Activated effector memory CD4-positive, alpha-beta T cell treated with Interleukin-2 at 50 U/mL for 16 hours (primary cell): ENCODE measurements at regions not wholly inside any gene's neighbourhood (a gene's known extent, or its start where the extent isn't known, plus 50 kb on each side); places are given as distances from the start of the nearest gene placed in this dataset.

Experiments used
- DNase-seq: peaks from one replicate; pipeline ENCODE4 v3.0.0-alpha.2; 2020

DNA sequence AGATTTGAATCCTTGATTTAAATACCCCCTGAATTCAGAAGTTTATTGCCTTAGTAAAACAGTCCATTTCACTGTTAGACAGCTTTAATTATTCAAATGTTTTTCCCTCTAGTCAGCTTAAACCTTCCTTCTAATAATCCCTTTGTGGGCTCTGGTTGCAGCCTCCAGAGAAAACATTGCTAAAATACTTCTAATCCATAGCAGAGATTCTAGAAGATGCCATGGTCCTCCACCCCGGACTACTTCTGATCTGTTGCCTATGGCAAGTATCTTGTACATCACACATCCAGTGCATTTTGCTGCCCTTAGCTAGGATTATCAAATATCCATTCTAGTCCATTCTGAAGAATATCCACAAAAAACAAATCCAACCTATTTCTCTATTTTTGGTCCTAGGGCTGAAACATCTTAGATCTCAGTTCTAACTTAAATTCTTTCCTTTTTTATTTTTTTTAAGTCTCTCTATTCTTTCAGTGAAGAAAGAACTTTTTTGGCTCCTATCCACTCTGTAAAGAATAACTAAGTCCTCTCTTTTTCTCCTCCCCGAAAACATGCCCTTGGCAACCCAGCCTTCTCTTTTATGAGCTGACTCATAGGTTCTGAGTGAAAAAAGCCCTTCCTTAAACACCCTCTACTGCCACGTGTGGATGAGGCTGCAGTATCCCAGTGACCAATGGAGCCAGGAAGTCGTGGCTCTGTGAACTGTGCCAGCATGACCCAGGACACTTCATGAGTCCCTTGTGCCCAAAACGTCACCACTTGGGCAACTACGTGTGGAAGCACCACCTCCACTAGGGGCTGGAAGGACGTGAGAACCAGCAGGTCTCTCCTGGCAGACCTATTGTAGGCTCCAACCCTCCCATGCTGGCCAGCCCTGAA lies 349.8 kb downstream of the TNS1 start:
- no peak for DNase-seq

DNA sequence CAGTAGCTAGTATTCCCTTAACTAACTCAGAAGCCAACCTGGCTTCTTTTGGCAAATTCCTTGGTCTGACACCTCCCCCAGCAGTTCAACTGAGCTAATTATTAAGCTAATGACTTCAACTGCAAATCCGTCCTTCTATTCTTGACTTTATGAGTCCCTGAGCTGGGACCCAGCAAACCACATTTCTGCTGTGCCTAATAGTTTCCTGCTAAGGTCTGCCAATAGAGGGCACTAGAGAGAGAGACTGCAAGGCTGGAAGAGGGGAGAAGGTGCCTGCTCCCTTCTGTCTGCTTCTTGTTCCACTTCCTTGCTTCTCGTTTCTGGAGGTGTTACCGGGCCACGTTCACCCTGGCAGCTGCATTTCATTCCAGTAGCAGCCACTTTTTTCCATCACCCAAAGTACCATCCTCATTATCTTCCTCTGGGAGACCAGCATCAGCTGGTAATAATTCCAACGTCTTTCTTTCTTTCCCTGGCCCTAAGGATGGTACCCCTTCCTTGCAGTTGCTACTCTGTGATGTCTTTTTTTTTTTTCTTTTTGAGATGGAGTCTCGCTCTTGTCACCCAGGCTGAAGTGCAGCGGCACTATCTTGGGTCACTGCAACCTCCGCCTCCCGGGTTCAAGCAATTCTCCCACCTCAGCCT lies 352.0 kb downstream of the TNS1 start:
- DNase-seq = no peak

GRCh38 chr2:217650229-217650628 lies 352.6 kb downstream of the TNS1 start:
- no peak for DNase-seq

DNA sequence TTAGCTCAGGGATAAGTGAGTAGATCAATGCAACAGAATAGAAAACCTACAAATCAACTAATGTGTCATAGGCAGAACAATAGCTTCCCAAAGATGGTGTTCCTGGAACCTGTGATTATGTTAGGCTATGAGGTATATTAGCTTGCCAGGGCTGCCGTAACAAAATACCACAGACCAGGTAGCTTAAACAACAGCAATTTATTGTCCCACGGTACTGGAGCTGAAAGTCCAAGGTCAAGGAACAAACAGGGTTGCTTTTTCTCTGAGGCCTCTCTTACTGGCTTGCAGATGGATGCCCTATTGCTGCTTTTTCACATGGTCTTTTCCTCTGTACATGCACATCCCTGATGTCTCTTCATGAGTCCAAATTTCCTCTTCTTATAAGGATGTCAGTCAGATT lies 354.9 kb downstream of the TNS1 start:
- no peak for DNase-seq

DNA sequence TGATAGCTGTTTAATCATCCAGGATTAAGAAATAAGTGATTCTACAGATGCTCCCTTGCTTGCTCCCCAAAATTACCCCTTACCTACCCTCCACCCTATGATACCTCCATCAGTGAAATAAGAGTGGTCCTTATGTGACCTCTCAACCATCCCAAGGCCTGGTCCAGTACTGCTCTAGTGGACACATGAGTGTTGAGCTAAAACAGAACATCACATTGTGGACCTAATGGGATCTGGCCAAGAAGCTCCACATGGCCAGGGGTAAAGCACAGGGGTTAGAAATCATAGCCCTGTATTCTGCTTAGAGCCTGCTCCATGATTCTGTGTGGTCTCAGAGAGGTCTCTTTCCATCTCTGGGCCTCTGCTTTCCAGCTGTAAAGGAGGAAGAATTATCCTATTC lies 355.6 kb downstream of the TNS1 start:
- DNase-seq = no peak

DNA sequence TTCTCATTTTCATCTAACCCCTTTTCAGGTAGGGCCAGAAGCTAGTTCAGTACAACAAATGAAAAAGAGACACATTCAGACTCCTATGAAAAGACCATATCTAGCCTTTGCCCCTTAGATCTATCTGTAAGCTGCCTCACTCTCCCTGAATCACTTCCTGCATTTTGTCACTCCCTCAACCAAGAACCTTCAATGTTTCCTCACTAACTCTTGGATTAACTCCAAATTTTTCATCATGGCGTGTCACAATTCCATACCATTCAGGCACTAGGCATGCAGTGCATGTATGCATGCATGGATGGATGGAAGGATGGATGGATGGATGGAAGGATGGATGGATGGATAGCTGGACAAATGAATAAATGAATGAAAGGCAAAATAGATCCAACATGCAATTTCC lies 356.9 kb downstream of the TNS1 start:
- no peak for DNase-seq

DNA sequence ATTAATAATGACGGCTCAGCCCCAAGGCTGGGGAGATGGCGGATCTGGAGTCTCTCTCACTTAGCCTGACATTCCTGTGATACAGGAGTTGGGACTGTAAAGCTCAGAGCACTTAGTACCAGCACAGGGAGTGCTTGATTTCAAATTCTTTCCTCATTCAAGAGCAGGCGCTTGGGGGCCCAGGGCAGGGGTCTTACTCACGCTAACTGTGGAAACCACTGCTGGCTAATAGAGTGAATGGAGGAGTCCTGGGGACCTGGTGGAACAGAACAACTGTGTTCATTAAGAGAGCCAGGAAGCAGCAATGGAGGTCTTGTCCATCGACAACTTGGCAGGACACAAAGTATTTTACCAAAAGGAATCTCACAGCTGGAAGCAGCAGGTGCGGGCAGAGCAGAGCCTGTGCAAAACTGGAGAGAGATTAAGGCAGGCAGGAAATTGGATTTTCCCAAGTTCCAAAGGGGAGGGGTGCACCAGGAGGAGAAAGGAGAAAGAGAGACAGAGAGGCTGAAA lies 358.9 kb downstream of the TNS1 start:
- DNase-seq = no peak

DNA sequence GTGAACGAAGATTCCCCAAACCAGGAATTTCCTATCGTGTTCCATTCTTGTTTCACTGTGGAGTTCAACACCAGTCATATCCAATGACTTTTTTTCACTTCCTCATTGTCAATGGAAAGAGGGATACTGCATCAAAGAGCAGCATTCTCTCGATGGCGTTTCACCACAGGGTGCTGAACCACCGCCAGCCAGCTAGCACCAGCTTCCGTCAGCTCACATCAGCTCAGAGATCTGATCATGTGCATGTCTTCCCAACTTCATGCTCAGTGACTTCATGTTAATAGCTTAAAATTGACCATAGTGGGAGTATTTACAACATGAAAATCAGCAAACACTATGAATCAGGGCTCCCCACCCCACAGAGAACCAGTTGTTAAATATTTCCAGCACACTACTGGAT lies 359.9 kb downstream of the TNS1 start:
- no peak for DNase-seq

DNA sequence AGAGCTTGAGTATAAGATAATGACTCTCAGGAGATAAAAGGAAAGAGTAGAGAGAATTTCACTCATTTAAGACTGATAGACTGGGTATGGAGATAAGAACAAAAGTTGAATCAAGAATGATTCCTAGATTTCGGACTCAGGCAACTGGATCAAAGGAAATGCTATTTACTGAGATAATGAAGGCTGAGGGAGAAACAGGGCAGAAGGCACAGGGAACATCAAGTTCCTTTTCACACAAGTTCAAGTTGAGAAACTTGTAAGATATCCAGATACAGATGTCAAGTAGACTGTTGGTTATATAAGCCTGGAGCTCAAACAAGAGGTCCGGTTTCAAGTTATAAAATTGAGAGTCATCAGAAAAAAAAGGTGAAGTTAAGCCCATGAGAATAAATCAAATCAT lies 360.8 kb downstream of the TNS1 start:
- no peak for DNase-seq

- DNase-seq = no peak
Measured at GRCh38 chr2:217639481-217639880, 363.3 kb downstream of the TNS1 start.

- DNase-seq = no peak
Measured at GRCh38 chr2:217638533-217638932, 364.3 kb downstream of the TNS1 start.

GRCh38 chr2:217638031-217638430 lies 364.8 kb downstream of the TNS1 start:
- no peak for DNase-seq

GRCh38 chr2:217636991-217637561 lies 365.7 kb downstream of the TNS1 start:
- no peak for DNase-seq

GRCh38 chr2:217636578-217636977 lies 366.2 kb downstream of the TNS1 start:
- no peak for DNase-seq

- no peak for DNase-seq
Measured at GRCh38 chr2:217634871-217635270, 367.9 kb downstream of the TNS1 start.

DNA sequence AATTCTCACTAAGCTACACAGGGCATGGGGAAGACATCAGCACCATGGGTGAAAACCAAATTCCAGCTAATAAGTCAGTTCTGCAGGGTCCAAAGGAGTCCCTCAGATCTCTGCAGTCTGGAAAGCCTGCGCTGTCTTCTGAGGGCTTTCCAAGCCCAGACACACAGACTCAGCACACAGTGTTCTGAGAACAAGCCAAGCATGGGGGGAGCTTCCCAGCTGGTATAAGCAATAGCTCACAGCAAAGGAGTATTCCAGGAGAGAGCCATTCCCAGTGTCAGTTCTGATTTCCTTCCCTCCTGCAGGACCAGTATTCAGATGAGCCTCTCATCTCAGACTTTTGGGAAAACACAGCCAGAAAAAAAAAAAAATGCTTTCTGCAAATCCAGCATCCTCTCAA lies 370.8 kb downstream of the TNS1 start:
- no peak for DNase-seq

DNA sequence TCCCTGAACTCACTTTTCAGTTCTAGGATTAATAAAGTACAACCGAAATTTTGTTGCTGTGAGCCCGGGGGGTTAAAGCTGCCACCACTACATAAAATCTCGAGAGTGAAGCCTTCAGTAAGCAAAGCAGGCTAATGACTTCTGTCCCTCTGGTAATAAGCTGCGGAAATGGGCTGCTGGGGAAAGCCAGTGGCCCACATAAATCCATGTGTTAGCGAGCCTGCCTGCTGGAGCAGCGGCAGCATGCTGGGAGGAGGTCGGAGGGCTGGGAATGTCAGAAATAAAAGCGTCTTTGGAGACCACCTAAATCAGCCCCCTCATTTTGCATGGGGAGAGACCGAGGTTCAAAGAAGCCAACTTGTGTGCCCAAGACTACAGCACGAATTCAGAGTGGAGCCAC lies 371.7 kb downstream of the TNS1 start:
- DNase-seq = no peak

DNA sequence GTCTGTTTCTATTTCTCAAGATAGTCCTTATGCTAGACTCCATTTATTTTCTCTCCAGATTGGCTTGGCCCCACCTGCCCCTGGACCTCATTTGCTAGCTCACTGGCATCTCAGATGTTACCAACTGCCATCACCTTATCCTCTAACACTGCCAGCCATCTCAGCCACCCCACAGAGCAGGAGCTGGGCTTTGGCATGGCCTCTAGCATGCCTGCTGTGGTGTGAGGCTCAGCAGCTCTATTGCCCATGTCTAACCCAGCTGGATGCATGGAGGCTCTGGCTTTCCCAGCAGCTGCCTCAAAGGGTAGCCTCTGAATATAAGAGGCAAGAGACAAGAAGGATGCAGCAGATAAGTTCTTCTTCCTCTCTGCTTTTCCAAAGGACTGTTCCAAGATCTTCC lies 373.4 kb downstream of the TNS1 start:
- no peak for DNase-seq

GRCh38 chr2:217628061-217628460 lies 374.7 kb downstream of the TNS1 start:
- no peak for DNase-seq

DNA sequence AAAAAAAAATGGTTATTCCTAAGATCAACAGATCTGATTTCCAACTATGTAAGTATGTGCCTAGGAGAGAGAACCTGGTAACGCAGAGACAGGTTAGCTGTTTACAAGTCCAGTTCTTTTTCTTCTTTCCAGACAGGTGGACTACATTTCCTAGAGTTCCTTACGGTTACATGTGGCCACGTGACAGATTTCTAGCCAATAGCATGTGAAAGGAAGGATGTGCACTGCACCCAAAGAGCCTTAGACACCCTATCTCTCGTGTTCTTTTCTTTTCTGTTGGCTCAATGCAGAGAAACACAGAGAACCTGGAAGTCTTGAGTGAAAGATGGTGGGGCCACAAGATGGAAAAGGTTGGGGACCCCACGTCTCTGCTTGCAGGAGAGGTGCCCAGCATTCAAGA lies 375.9 kb downstream of the TNS1 start:
- no peak for DNase-seq

DNA sequence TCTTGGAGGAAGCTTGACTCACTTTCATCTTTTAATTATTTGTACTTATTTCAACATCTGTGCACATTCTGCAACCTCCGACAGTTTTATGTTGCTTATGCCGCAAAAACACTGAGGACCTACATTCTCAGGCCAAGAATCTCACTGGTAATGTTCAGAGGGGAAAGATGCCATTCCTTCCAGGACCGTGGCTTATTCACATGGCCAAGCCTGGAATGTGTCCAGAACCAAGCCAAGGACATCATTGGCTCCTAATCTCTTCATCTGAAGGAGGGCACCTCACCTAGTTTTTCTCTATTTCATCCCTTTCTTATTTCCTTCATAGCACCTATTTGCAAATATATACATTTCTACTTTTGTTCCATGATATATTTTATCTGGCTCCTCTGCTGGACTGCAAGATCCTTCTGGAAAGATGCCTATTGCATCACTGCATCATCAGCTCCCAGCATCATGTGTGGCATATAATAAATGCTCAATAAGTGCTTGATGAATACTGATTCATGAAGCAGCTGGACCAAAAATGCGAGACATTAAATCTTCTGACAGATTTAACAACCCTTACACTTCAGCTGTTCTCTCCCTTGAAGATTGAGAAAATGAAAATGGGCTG lies 377.1 kb downstream of the TNS1 start:
- DNase-seq = no peak

GRCh38 chr2:217623281-217623912 lies 379.4 kb downstream of the TNS1 start:
- DNase-seq = no peak
